ENCODE measurements at regions not wholly inside any gene's neighbourhood (a gene's known extent, or its start where the extent isn't known, plus 50 kb on each side); places are given as distances from the start of the nearest gene placed in this dataset.

GRCh38 chr3:117346901-117347300 lies 637.3 kb downstream of the TUSC7 start:
- Histone ChIP-seq H3K4me2 (no peak overlapping the region), H3K4me1 (ENCODE audit: insufficient read depth) (peaks cover 5% of the 10 kb centered on the region), H4K20me1 (replicated peaks; ENCODE audit: insufficient read depth) (no peaks in the 10 kb centered on the region), H3K79me2 (replicated peaks; ENCODE audit: insufficient read depth) (no peaks in the 10 kb centered on the region), H2AFZ (no peak overlapping the region), H3F3A (replicated peaks; ENCODE audit: low read depth) (no peaks in the 10 kb centered on the region), H3K9me2 (ENCODE audit: insufficient read depth) (no peaks in the 10 kb centered on the region), H3K27me3 (ENCODE audit: insufficient read depth) (no peaks in the 10 kb centered on the region), H3K36me3 (ENCODE audit: insufficient read depth) (no peaks in the 10 kb centered on the region), H3K27ac (ENCODE audit: low read depth) (no peak overlapping the region), H3K4me3 (no peak overlapping the region)
- no peak for ATAC-seq
- no peak for DNase-seq (ENCODE audit: low spot score)
- Mint-ChIP-seq H3K9me3 (no peaks in the 10 kb centered on the region), H3K27me3 (ENCODE audit: insufficient read depth, low read depth, poor library complexity) (no peaks in the 10 kb centered on the region), H3K4me1 (peaks cover 11% of the 10 kb centered on the region), H3K4me3 (no peak overlapping the region), H3K27ac (no peak overlapping the region), H3K36me3 (ENCODE audit: low read depth) (no peaks in the 10 kb centered on the region)
- TF ChIP-seq ZNF114 (CRISPR knock-in tag; IDR thresholded peaks at IDR 0.05) (no peak), NANOG (IDR thresholded peaks at IDR 0.05; ENCODE audit: borderline replicate concordance) (no peak), EZH2phosphoT487 (IDR thresholded peaks at IDR 0.05; ENCODE audit: unreplicated experiment) (no peak), POLR2AphosphoS5 (IDR thresholded peaks at IDR 0.05; ENCODE audit: low read depth) (no peak), JUNB (IDR thresholded peaks at IDR 0.05; ENCODE audit: unreplicated experiment) (no peak)
- TF ChIP-seq, protein P1, sequence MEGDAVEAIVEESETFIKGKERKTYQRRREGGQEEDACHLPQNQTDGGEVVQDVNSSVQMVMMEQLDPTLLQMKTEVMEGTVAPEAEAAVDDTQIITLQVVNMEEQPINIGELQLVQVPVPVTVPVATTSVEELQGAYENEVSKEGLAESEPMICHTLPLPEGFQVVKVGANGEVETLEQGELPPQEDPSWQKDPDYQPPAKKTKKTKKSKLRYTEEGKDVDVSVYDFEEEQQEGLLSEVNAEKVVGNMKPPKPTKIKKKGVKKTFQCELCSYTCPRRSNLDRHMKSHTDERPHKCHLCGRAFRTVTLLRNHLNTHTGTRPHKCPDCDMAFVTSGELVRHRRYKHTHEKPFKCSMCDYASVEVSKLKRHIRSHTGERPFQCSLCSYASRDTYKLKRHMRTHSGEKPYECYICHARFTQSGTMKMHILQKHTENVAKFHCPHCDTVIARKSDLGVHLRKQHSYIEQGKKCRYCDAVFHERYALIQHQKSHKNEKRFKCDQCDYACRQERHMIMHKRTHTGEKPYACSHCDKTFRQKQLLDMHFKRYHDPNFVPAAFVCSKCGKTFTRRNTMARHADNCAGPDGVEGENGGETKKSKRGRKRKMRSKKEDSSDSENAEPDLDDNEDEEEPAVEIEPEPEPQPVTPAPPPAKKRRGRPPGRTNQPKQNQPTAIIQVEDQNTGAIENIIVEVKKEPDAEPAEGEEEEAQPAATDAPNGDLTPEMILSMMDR (conservative IDR thresholded peaks at IDR 0.05; ENCODE audit: low read depth in 2 of 2), result no peak

DNA sequence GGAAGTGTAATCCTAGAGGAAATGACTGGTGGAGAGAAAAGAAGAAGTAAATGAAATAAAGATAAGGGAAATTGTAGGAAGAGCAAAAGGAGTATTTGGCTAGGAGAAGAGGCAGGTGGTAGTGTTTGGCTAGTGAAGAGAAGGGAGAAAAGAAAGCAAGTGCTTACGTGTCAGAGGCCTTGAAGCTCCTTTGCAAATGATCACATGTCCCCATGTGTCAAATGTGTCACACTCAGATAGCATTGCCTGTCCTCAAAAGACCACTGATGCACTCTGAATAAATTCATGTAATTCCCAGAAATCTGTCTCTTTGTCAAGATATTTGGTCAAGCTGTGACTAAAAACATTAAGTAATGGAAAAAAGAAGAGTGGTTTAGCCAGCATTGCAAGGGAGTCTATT lies 639.3 kb downstream of the TUSC7 start:
- Mint-ChIP-seq H3K4me3 (no peak overlapping the region), H3K27ac (no peak overlapping the region), H3K9me3 (no peaks in the 10 kb centered on the region), H3K4me1 (no peaks in the 10 kb centered on the region; the same call in 2 of the 3 replicates), H3K36me3 (ENCODE audit: low read depth) (no peaks in the 10 kb centered on the region), H3K27me3 (ENCODE audit: insufficient read depth, low read depth, poor library complexity) (no peaks in the 10 kb centered on the region)
- DNase-seq (ENCODE audit: low spot score), result no peak
- H3K4me2 ChIP-seq, result no peak overlapping the region
- H3K4me3 ChIP-seq, result no peak overlapping the region
- no peaks in the 10 kb centered on the region for H4K20me1 ChIP-seq (replicated peaks; ENCODE audit: insufficient read depth)
- no peak overlapping the region for H3K27ac ChIP-seq (ENCODE audit: low read depth)
- no peak for ATAC-seq
- H3K79me2 ChIP-seq (replicated peaks; ENCODE audit: insufficient read depth), result no peaks in the 10 kb centered on the region
- H3K4me1 ChIP-seq (ENCODE audit: insufficient read depth), result no peaks in the 10 kb centered on the region
- no peaks in the 10 kb centered on the region for H3K27me3 ChIP-seq (ENCODE audit: insufficient read depth)
- H3K9me2 ChIP-seq (ENCODE audit: insufficient read depth), result no peaks in the 10 kb centered on the region
- H3F3A ChIP-seq (replicated peaks; ENCODE audit: low read depth), result no peaks in the 10 kb centered on the region
- H2AFZ ChIP-seq, result no peak overlapping the region
- H3K36me3 ChIP-seq (ENCODE audit: insufficient read depth), result no peaks in the 10 kb centered on the region
- TF ChIP-seq STAT1 (IDR thresholded peaks at IDR 0.05; ENCODE audit: unreplicated experiment) (no peak), POLR2AphosphoS5 (IDR thresholded peaks at IDR 0.05; ENCODE audit: low read depth) (no peak), ZNF462 (CRISPR knock-in tag; IDR thresholded peaks at IDR 0.05) (no peak), EZH2phosphoT487 (IDR thresholded peaks at IDR 0.05; ENCODE audit: unreplicated experiment) (no peak), CREB1 (CRISPR knock-in tag; IDR thresholded peaks at IDR 0.05; ENCODE audit: low read depth) (no peak), JUNB (IDR thresholded peaks at IDR 0.05; ENCODE audit: unreplicated experiment) (no peak), ZNF331 (CRISPR knock-in tag; IDR thresholded peaks at IDR 0.05; ENCODE audit: low read depth) (no peak), ETS1 (IDR thresholded peaks at IDR 0.05) (no peak), EZH2 (IDR thresholded peaks at IDR 0.05; ENCODE audit: low read depth, unreplicated experiment) (no peak)

Data from GM23338 (cell line).